GM23338 (cell line): ENCODE measurements at regions not wholly inside any gene's neighbourhood (a gene's known extent, or its start where the extent isn't known, plus 50 kb on each side); places are given as distances from the start of the nearest gene placed in this dataset.
"Not testable (repeated sequence)": the region's sequence is repeated elsewhere in the genome, so short reads cannot be mapped to it uniquely, and the experiment has no call there.

Source experiments
- ATAC-seq: fragments of 200-7000 bp; cut with Tn5 transposase; 3 replicates; pipeline ENCODE4 v1.9.1; 2020
- DNase-seq: peaks from one replicate; pipeline ENCODE4 v3.0.0-alpha.2; 2015; ENCODE audit warnings: low spot score
- H2AFZ ChIP-seq: fragments of 200-600 bp; sonication (generic); 2 replicates; pipeline ENCODE4 v1.8.0; 2016; ENCODE audit warnings: antibody characterized with exemption, mild to moderate bottlenecking, moderate library complexity
- H3F3A ChIP-seq: fragments of 200-600 bp; sonication (generic); replicated peaks from 2 replicates; pipeline ENCODE4 v1.8.0; 2017; ENCODE audit warnings: antibody characterized with exemption, mixed run types, low read depth
- H3K27ac ChIP-seq: fragments of 200-600 bp; sonication (generic); 2 replicates; pipeline ENCODE4 v1.6.1; 2016; ENCODE audit warnings: low read depth
- H3K27me3 ChIP-seq: fragments of 200-600 bp; sonication (generic); 2 replicates; pipeline ENCODE4 v1.8.0; 2016; ENCODE audit warnings: mild to moderate bottlenecking, mixed run types, moderate library complexity; ENCODE audit not compliant: insufficient read depth
- H3K36me3 ChIP-seq: fragments of 200-600 bp; sonication (generic); 2 replicates; pipeline ENCODE4 v1.8.0; 2016; ENCODE audit warnings: mild to moderate bottlenecking; ENCODE audit not compliant: insufficient read depth
- H3K4me1 ChIP-seq: fragments of 200-600 bp; sonication (generic); 2 replicates; pipeline ENCODE4 v1.8.0; 2016; ENCODE audit warnings: mild to moderate bottlenecking, moderate library complexity; ENCODE audit not compliant: insufficient read depth
- H3K4me2 ChIP-seq: fragments of 200-600 bp; sonication (generic); 2 replicates; pipeline ENCODE4 v1.7.1; 2017; ENCODE audit warnings: mixed run types
- H3K4me3 ChIP-seq: fragments of 200-600 bp; sonication (generic); 2 replicates; pipeline ENCODE4 v1.6.1; 2016; ENCODE audit warnings: mixed run types
- H3K79me2 ChIP-seq: fragments of 200-600 bp; sonication (generic); replicated peaks from 2 replicates; pipeline ENCODE4 v1.8.0; 2017; ENCODE audit warnings: mild to moderate bottlenecking; ENCODE audit not compliant: insufficient read depth
- H3K9me2 ChIP-seq: fragments of 200-600 bp; sonication (generic); 2 replicates; pipeline ENCODE4 v1.8.0; 2017; ENCODE audit not compliant: insufficient read depth
- H4K20me1 ChIP-seq: fragments of 200-600 bp; sonication (generic); replicated peaks from 2 replicates; pipeline ENCODE4 v1.8.0; 2017; ENCODE audit warnings: mild to moderate bottlenecking; ENCODE audit not compliant: insufficient read depth
- H3K27ac Mint-ChIP-seq: 2 replicates; pipeline ENCODE4 v1.8.0; 2020; ENCODE audit warnings: inconsistent platforms, mild to moderate bottlenecking, moderate library complexity, mixed read lengths
- H3K27me3 Mint-ChIP-seq: 3 replicates; pipeline ENCODE4 v1.8.0; 2022; ENCODE audit warnings: low read depth, mild to moderate bottlenecking, moderate library complexity, mixed read lengths, inconsistent platforms; ENCODE audit not compliant: insufficient read depth, poor library complexity
- H3K36me3 Mint-ChIP-seq: 3 replicates; pipeline ENCODE4 v1.8.0; 2021; ENCODE audit warnings: low read depth, mild to moderate bottlenecking, inconsistent platforms, moderate library complexity, mixed read lengths
- H3K4me1 Mint-ChIP-seq: 3 replicates; pipeline ENCODE4 v1.8.0; 2020; ENCODE audit warnings: mild to moderate bottlenecking, inconsistent platforms, mixed read lengths
- H3K4me3 Mint-ChIP-seq: 3 replicates; pipeline ENCODE4 v1.8.0; 2021; ENCODE audit warnings: moderate library complexity, mild to moderate bottlenecking, inconsistent platforms, mixed read lengths
- H3K9me3 Mint-ChIP-seq: 3 replicates; pipeline ENCODE4 v1.8.0; 2020; ENCODE audit warnings: moderate library complexity, mild to moderate bottlenecking, inconsistent platforms, mixed read lengths
- CREB1 ChIP-seq: fragments of 250-450 bp; sonication (Bioruptor Pico); IDR thresholded peaks from 2 replicates; pipeline ENCODE4 v1.5.0; 2020; ENCODE audit warnings: low read depth, mild to moderate bottlenecking, moderate library complexity
- EZH2phosphoT487 ChIP-seq: fragments of 200-600 bp; sonication (generic); IDR thresholded peaks from one replicate; pipeline ENCODE4 v1.8.1; 2018; ENCODE audit warnings: antibody characterized with exemption; ENCODE audit not compliant: unreplicated experiment
- NANOG ChIP-seq: IDR thresholded peaks from 2 replicates; pipeline ENCODE4 v1.6.1; 2016; ENCODE audit warnings: antibody characterized with exemption, borderline replicate concordance
- POLR2AphosphoS5 ChIP-seq: IDR thresholded peaks from 2 replicates; pipeline ENCODE4 v1.6.1; 2016; ENCODE audit warnings: antibody characterized with exemption, low read depth
- REST ChIP-seq: IDR thresholded peaks from one replicate; pipeline ENCODE4 v1.6.1; 2018; ENCODE audit warnings: antibody characterized with exemption; ENCODE audit not compliant: unreplicated experiment
- STAT1 ChIP-seq: IDR thresholded peaks from one replicate; pipeline ENCODE4 v1.6.1; 2016; ENCODE audit warnings: antibody characterized with exemption; ENCODE audit not compliant: unreplicated experiment
- ZNF114 ChIP-seq: fragments of 250-450 bp; sonication (Bioruptor Pico); IDR thresholded peaks from 2 replicates; pipeline ENCODE4 v1.5.0; 2020; ENCODE audit warnings: mild to moderate bottlenecking, moderate library complexity
- ZNF331 ChIP-seq: fragments of 250-450 bp; sonication (Bioruptor Pico); IDR thresholded peaks from 2 replicates; pipeline ENCODE4 v1.5.0; 2020; ENCODE audit warnings: low read depth, mild to moderate bottlenecking, moderate library complexity
- ZNF462 ChIP-seq: fragments of 250-450 bp; sonication (Bioruptor Pico); IDR thresholded peaks from 2 replicates; pipeline ENCODE4 v1.5.0; 2020; ENCODE audit warnings: mild to moderate bottlenecking, moderate library complexity

GRCh38 chrX:39796856-39797255 is 300.9 kb downstream of the BCOR start:
- peaks cover 7% of the 10 kb centered on the region; the same call in 1 of the 2 replicates for H3K4me1 ChIP-seq
- Mint-ChIP-seq H3K4me3 (no peak overlapping the region), H3K9me3 (no peaks in the 10 kb centered on the region), H3K27ac (no peak overlapping the region), H3K36me3 (no peaks in the 10 kb centered on the region), H3K27me3 (peaks cover 3% of the 10 kb centered on the region), H3K4me1 (no peaks in the 10 kb centered on the region)
- no peaks in the 10 kb centered on the region for H3K79me2 ChIP-seq
- TF ChIP-seq EZH2phosphoT487 (no peak), ZNF331 (CRISPR knock-in tag) (no peak), REST (no peak)
- H4K20me1 ChIP-seq, result no peaks in the 10 kb centered on the region
- no peaks in the 10 kb centered on the region for H3K9me2 ChIP-seq
- H3K4me3 ChIP-seq, result no peak overlapping the region
- no peak overlapping the region for H2AFZ ChIP-seq
- DNase-seq, result no peak
- H3K27me3 ChIP-seq, result no peaks in the 10 kb centered on the region
- H3F3A ChIP-seq, result no peaks in the 10 kb centered on the region
- H3K27ac ChIP-seq, result no peak overlapping the region
- ATAC-seq, result no peak
- no peaks in the 10 kb centered on the region for H3K36me3 ChIP-seq
- H3K4me2 ChIP-seq, result no peak overlapping the region

- H3K4me1 ChIP-seq, H4K20me1 ChIP-seq, H3K36me3 ChIP-seq, H3K4me3 Mint-ChIP-seq, H3K9me2 ChIP-seq, H3K27me3 ChIP-seq, H3K4me2 ChIP-seq, H3K4me1 Mint-ChIP-seq, H3K27me3 Mint-ChIP-seq, H3K27ac ChIP-seq, H3K79me2 ChIP-seq, H3K9me3 Mint-ChIP-seq, H3K36me3 Mint-ChIP-seq, ATAC-seq, H2AFZ ChIP-seq, H3F3A ChIP-seq, DNase-seq, H3K4me3 ChIP-seq, H3K27ac Mint-ChIP-seq: not testable (repeated sequence)
These were observed 299.3 kb downstream of the BCOR start for GRCh38 chrX:39798488-39798887.

- Histone ChIP-seq H3K36me3 (no peaks in the 10 kb centered on the region), H3K9me2 (no peaks in the 10 kb centered on the region), H3K4me1 (no peaks in the 10 kb centered on the region), H3K4me2 (no peak overlapping the region), H3F3A (no peaks in the 10 kb centered on the region), H3K79me2 (no peaks in the 10 kb centered on the region), H4K20me1 (no peaks in the 10 kb centered on the region), H3K27ac (no peak overlapping the region), H2AFZ (peak overlapping the region; percentile 10; the same call in 1 of the 2 replicates), H3K4me3 (no peak overlapping the region), H3K27me3 (no peaks in the 10 kb centered on the region)
- DNase-seq (peak; percentile 24), ATAC-seq (peak; percentile 46)
- peaks cover 5% of the 10 kb centered on the region for H3K27me3 Mint-ChIP-seq
- no peaks in the 10 kb centered on the region for H3K9me3 Mint-ChIP-seq
- no peak overlapping the region for H3K4me3 Mint-ChIP-seq
- no peaks in the 10 kb centered on the region for H3K36me3 Mint-ChIP-seq
- peaks cover 8% of the 10 kb centered on the region for H3K4me1 Mint-ChIP-seq
- H3K27ac Mint-ChIP-seq, result no peak overlapping the region
- TF ChIP-seq ZNF462 (CRISPR knock-in tag) (no peak), POLR2AphosphoS5 (no peak), EZH2phosphoT487 (no peak), CREB1 (CRISPR knock-in tag) (no peak), STAT1 (no peak), ZNF114 (no peak), NANOG (no peak)
These were observed 295.4 kb downstream of the BCOR start for GRCh38 chrX:39802354-39802753.
